Muscle of arm (tissue), 1 donor: ENCODE measurements at regions not wholly inside any gene's neighbourhood (a gene's known extent, or its start where the extent isn't known, plus 50 kb on each side); places are given as distances from the start of the nearest gene placed in this dataset.

Experiments
- DNase-seq: peaks from one replicate; pipeline ENCODE4 v3.0.0-alpha.2; 2013

DNA sequence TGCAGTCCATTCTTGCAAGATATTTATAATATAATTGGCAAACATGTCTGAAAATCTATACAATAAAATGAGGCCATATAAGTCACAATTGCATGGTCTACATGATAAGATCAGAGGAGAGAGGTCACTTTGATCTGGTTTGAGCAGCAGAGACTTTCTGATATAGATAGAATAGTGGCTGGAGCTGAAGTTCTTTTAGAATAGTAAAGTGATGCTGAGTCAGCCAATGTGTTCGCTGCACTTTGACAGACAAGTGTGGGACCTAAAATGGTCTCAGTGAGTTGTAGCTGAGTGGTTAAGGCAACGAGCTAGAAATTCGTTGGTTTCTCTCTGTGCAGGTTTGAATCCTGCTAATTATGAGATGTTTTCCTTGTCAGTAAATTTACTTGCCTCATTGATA is 257.0 kb upstream of the C11orf87 start:
- DNase-seq: no peak

DNA sequence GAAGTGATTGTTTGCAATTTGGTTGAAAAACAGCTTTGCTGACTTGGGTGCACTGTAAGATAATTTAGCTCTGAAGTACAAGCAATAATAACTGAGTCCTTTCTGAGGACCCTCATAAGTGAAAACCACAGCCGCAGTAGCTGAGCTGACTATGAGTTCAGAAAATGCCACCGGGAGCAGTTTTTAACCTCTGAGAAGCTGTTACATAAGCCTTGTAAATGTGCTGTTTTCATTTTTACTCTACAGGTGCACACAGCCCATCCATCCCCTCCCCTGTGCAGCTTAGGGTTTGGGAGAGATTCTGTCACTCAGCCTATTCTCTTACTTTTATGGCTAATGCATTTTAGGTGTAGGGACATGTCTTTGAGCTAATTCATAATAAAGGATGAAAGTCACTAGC is 255.5 kb upstream of the C11orf87 start:
- DNase-seq: no peak

DNA sequence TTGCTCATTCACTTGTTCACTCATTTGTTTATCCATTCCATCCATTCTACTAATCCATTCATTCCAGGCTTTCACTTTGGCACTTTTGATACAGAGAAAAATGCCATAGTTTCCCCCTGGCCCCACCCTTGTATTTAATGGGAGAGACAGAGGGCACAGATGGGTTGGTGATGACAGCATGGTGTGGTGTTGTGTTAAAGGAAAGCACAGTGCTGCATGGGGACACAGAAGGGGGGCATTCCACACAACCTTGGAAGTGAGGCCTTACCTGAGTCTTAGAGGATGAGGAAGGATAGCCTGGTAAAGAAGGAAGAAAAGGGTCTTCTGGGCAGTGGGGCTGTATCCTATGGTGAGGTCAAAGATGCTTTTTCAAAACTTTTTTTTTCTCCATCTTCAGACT is 248.5 kb upstream of the C11orf87 start:
- DNase-seq: no peak

DNA sequence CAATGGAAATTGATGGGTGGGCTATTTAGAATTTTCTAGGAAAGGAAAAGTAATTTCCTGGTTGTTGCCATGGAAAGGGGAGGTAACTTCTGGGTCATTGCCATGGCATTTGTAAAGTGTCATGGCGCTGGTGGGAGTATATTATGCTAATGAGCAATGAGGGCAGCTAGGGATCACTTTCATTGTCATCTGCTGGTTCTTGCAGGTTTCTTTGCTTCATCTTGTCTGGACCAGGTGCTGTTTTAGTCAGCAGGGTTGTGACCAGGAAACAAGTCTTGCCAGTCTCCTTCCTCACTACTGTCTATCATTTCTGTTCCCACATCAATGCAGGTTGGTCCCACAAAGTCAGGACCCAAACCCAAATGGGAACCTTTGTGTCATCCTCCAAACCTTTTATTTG is 237.6 kb upstream of the C11orf87 start:
- no peak for DNase-seq

DNA sequence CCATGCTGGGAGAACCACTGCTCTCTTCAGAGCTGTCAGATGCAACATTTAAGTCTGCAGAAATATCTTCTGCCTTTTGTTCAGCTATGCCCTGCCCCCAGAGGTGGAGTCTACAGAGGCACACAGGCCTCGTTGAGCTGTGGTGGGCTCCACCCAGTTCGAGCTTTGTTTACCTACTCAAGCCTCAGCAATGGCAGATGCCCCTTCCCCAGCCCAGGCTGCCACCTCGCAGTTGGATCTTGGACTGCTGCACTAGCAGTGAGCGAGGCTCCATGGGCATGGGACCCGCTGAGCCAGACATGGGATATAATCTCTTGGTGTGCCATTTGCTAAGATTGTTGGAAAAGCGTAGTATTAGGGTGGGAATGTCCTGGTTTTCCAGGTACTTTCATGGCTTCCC is 229.1 kb upstream of the C11orf87 start:
- no peak for DNase-seq

DNA sequence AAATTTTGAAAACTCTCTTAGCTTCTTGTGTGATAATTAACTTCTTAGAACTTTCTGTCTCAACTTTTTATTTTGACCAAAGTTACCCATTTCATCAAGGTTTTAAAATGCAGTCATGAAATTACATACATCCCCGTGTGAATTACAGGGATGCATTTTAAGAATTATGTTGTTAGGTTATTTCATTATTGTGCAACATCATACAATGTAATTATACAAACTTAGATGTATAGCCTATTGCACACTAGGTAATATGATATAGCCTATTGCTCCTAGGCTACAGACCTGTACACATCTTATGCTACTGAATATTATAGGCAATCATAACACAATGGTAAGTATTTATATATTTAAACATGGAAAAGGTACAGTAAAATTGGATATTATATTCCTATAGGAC is 228.1 kb upstream of the C11orf87 start:
- no peak for DNase-seq

DNA sequence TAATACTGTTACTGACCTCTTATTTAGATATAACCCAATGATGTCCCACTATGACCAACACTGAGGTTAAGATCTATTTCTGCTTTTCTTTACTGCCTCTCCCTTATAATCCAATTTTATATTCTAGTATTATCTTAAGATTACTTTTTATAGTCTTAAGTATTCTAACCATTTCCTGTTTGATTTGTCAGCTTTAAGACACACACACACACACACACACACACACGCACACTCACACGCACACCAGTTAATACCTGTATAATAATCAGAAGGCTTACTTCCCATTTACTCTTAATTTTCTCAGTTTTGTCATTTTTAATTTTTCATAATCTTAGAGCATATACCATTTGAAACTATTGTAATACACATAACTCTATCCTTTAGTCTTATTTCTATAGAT is 226.0 kb upstream of the C11orf87 start:
- DNase-seq: no peak

GRCh38 chr11:109197656-109198055 is 224.3 kb upstream of the C11orf87 start:
- no peak for DNase-seq

DNA sequence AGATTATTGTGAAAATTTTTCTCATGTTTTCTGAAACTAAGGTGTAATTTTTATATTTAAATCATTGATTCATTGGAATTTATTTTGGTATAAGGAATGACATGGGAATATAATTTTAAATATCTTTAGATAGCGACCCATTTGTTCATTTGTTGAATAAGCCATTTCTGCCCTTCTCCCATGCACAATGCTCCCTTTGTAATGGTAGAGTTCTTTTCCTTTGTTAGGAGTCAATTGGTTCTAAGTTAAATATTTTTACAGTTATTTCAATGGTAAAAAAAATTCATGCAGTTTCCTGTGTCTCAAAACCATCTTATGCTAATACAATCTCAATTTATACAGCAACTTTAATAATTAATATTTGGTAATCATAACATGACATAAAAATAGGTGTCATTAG is 218.8 kb upstream of the C11orf87 start:
- no peak for DNase-seq

- no peak for DNase-seq
Measured at GRCh38 chr11:109205312-109205711, 216.7 kb upstream of the C11orf87 start.

DNA sequence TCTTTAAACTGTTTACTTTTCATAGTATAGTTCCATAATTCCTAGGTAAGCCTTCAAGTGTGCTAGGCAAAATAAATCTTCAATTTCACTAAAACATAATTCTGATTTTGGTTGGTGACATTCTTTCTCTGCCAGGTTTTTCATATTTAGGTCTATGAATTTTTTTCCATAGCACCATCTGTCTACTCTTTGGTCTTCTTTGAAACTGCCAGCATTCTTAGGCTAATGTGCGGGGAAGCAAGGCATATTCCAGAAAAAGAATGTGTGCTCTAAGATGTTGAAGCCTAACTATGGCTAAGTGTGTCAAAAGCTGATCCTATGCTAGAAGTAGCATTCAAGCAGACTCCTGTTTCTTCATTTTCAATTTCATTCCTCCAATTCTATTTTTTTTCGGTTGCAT is 213.9 kb upstream of the C11orf87 start:
- DNase-seq: no peak

DNA sequence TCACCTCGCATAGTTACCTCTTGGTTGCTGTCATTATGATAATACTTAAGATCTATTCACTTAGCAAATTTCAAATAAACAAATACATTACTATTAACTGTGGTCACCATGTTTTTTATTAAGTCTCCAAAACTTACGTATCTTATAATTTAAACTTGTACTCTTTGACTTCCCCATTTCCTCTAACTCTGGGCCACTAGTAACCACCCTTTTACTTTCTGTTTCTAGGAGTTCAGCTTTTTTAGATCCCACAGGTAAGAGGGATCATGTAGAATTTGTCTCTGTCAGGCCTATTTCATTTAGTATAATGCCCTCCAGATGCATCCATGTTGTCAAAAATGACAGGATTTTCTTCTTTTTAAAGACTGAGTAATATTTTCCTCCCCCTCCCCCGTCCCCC is 212.4 kb upstream of the C11orf87 start:
- no peak for DNase-seq

DNA sequence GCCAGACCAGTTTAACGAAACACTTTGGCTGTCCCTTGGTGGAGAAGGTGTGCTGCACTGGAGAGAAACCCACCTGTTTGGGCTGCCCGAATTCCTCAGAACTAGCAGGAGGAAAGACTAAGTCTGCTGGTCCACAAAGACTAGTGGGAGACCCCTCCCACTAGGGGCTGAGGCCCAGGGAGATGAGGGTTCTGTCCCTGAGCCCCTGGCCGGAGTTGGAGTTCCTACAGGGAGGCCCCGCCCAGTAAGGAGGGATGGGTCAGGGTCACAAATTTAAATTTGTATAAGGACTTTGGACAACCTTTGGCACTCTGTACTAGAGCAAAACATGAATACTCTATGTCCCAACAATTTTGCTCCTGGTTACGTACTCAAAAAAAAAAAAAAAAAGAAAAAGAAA is 200.8 kb upstream of the C11orf87 start:
- no peak for DNase-seq

DNA sequence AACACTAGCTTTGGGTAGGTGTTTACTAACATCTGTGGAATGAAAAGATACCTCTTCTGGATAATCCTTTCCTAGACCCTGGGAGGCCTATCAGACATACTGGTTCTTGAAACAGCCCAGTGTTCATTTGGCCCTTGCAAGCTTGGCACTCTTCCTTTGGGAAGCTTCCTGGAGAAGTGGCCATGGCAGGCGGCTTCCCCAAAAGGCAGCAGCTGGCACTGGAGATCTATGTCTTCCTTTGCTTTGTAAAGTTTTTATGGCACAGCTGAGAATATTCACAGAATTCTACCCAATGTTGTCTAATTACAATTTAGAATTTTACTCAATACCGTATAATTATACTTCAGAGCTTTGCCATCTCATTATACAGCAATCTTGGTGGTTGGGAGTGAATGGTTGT is 199.2 kb upstream of the C11orf87 start:
- no peak for DNase-seq

DNA sequence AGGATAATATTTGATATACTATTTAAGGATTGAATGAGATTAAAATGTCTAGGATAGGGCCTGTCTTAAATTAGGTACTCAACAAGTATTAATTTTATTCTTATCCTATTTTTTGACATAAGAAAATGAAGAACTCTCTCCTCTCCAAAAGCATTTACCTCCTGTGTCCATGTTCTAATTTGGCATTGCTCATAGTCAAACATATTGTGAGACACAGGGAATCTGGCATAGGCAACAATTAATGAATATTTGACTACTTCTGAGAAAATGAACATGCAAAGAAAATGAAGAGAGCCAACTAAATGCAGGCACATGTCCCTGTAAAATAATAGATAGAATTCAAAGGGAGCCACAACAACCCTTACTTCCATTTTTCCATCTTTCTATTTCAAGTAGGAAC is 198.5 kb upstream of the C11orf87 start:
- DNase-seq: no peak

- DNase-seq: no peak
Measured at GRCh38 chr11:109229682-109230081, 192.3 kb upstream of the C11orf87 start.

DNA sequence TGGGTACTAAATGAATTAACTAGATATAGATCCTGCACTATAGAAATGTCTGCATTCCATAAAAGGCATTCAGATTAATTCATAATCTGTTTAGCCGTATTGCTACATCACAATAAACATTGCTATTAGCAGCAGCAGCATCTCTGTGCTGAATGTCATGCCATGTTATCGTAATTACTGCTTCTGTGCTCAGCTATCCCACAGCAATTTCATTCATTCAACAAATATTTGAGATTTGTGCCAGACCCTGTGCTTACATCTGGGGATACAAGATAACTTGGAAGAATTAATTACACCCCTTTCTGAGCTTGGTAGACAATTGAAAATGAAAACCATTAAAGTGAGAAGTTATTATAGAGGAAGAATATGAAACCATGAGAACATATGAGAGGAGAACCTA is 185.8 kb upstream of the C11orf87 start:
- no peak for DNase-seq

GRCh38 chr11:109236696-109237095 is 185.3 kb upstream of the C11orf87 start:
- DNase-seq: no peak

GRCh38 chr11:109237636-109238035 is 184.4 kb upstream of the C11orf87 start:
- no peak for DNase-seq

DNA sequence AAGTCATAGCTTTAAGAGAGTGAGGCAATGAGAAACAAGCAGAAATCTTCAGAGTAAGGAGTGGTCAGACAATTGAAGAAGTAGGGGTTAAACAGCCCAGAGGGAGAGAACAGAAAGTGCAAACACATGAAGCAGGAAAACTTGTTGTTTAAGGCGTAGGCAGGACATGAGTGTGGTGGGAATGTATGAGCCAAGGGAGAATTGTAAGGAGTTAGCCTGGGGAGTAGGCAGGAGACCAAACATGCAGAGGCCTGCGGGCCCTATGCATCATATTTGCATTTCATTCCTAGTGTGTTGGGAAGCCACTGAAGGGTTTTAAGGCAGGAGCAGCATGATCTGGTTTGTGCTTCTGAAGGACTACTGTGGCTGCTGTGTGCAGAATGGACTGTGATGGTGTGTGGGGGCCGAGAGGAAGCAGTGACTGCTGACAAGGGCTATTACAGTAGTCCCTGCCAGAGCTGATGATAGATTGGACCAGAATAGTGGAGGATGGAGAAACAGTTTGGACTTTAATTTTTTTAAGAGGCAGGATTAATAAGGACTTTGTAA is 179.9 kb upstream of the C11orf87 start:
- no peak for DNase-seq

DNA sequence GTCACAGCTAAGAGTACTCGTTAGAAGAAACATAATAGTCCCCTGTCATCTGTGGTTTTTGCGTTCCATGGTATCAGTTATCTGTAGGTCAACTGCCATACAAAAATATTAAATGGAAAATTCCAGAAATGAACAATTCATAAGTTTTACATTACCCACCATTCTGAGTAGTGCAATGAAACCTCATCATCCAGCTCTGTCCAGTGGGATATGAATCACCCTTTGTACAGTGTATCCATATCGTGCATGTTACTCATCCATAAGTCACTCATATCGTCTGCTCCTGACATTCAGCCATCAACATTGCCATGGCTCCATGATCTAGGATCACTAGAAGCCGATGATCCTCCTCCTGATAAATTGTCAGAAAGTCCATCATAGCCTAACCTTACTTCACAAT is 174.9 kb upstream of the C11orf87 start:
- no peak for DNase-seq

GRCh38 chr11:109249597-109249996 is 172.4 kb upstream of the C11orf87 start:
- DNase-seq: no peak

- no peak for DNase-seq
Measured at GRCh38 chr11:109251230-109251629, 170.8 kb upstream of the C11orf87 start.

GRCh38 chr11:109264128-109264527 is 157.9 kb upstream of the C11orf87 start:
- DNase-seq: no peak
